GM18520 (cell line): ENCODE measurements at regions not wholly inside any gene's neighbourhood (a gene's known extent, or its start where the extent isn't known, plus 50 kb on each side); places are given as distances from the start of the nearest gene placed in this dataset.
"Not testable (repeated sequence)": the region's sequence is repeated elsewhere in the genome, so short reads cannot be mapped to it uniquely, and the experiment has no call there.

ENCODE experiments used
- ATAC-seq: cut with Tn5 transposase; IDR thresholded peaks from one replicate; pipeline ENCODE4 v1.9.1; 2021; ENCODE audit not compliant: unreplicated experiment

- no peak for ATAC-seq
Measured at GRCh38 chr6:5840734-5841390, 165.9 kb downstream of the NRN1 start.

- ATAC-seq = no peak
Measured at GRCh38 chr6:5838656-5839396, 167.9 kb downstream of the NRN1 start.

- ATAC-seq = no peak
Measured at GRCh38 chr6:5837323-5837722, 169.4 kb downstream of the NRN1 start.

- not testable (repeated sequence) for ATAC-seq
Measured at GRCh38 chr6:5836597-5836996, 170.1 kb downstream of the NRN1 start.

- ATAC-seq = no peak
Measured at GRCh38 chr6:5833120-5833519, 173.6 kb downstream of the NRN1 start.

- no peak for ATAC-seq
Measured at GRCh38 chr6:5832668-5833067, 174.1 kb downstream of the NRN1 start.

- not testable (repeated sequence) for ATAC-seq
Measured at GRCh38 chr6:5831219-5831862, 175.4 kb downstream of the NRN1 start.

- ATAC-seq = no peak
Measured at GRCh38 chr6:5828296-5828695, 178.4 kb downstream of the NRN1 start.

- no peak for ATAC-seq
Measured at GRCh38 chr6:5827056-5827904, 179.4 kb downstream of the NRN1 start.

GRCh38 chr6:5824382-5824983 lies 182.2 kb downstream of the NRN1 start:
- not testable (repeated sequence) for ATAC-seq
